HG02840 (cell line): ENCODE measurements at regions not wholly inside any gene's neighbourhood (a gene's known extent, or its start where the extent isn't known, plus 50 kb on each side); places are given as distances from the start of the nearest gene placed in this dataset.

ENCODE experiments used
- ATAC-seq: cut with Tn5 transposase; IDR thresholded peaks from one replicate; pipeline ENCODE4 v1.9.1; 2021; ENCODE audit warnings: mild to moderate bottlenecking, moderate library complexity, moderate number of reproducible peaks; ENCODE audit not compliant: unreplicated experiment, low FRiP score

DNA sequence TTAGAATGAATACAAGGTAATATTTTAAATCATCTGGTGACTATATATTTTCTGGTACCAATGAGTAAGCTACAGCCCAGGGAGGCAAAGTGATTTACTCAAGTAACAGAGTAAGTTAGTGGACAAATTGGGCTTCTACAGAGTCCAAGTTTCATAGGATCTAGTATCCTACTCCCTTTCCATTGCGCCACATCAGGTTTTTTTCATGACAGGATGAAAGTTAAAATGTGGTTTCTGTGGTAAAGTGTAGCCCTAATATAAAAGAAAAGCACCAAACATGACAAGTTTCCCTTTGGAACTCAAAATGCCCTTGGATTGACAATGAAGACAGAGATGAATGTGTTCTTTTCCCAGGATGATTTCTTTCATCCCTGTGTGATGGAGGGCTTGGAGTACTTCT is 350.8 kb upstream of the ZNF385D start:
- no peak for ATAC-seq

DNA sequence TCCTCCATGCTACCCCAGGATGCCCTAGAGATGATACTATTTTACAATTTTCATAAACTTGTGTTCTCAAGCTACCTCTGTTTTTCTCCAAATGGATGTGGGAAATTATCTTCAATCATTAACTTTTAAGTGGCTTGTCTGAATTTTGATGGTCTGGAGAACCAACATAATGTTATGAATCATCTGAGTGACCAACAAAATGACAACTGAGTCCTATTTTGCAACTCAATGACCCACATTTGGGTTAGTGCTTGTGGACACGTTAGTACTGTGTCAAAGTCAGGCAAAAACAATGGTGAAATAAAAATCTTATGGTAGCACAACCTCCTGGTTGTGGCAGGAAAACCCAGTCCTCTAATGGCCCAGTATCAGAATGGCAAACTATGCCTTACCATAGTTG is 352.4 kb upstream of the ZNF385D start:
- no peak for ATAC-seq

DNA sequence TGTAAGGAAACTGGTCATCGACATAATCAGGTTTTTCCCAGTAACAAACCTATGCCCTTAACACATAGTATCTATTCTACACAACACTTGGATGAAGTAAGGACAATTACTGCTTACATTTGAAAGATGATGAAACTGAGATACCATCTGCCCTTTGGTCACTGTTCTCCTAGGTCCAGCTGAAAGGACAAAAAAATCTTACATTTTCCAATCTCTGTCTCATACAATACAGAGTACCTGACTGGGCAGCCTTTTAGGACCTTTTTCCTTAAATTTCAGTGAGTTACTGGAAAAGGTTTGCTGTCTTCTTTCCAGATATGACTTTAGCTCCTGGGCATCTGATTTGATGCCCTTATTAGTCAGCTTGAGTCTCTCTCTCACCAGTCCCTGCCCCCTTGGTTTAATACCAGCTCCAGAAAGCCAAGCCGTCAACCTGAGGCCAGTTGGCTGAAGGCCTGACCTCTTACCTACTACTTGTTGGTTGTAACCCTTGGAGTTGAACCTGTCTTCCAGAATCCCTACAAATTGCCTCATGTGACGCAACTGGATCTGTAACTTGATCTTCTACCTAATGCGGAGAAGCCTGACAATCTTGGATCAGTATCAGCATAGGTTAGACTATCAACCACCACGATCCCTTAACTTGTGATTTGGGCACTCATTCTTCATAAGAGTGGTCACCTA is 355.3 kb upstream of the ZNF385D start:
- no peak for ATAC-seq

DNA sequence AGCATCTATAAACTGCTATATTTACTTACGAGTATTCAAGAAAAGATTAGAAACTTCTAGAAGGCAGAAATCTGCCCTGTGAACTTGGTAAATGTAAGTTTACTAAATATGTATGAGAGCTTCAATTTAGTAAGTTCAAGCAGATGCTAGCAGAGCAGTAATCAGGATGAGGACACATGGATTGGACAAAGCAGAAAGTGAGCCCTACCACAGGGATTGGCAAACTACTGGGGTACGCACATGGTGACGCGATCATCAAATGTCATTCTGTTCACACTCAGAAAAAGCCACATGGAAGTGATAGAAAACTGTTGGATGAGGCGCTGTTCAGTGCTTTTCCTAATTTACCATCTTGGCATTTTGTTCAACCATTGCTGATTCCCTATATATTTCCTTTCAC is 360.2 kb upstream of the ZNF385D start:
- ATAC-seq: no peak

DNA sequence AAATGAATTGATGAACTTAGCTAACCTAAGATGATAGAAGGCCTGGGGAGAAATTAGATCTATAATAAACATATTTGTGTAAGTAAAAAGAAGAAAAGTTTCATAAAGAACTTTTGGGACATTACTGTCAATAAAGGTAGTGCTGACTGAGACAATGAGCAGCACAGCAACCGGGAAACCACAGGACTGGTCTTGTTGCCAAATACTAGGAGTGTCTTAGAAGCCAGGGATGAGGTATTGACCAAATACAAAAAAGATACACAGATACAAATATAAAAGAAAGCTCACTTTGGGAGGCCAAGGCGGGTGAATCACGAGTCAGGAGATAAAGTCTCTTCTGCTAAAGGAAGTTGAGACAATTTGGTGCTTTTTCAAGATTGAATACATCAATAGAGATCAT is 362.4 kb upstream of the ZNF385D start:
- ATAC-seq: no peak

DNA sequence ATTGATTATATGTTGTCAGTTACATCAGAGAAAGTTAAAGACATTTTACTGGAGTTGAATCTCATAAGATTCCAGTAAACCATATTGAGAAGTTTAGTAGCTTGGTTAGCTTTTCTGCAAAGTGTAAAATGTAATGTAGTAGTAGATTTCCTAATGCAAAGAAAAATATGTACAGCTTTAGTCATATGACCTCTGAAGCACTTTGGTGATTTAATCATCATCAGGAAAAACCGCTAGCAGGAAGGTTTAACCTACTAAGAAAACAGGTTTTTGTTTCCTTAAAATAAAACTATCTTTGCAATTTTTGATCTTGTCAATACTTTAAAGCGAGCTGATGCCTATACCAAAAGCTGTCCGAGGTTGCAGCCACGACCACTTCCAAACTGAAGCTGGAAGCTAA is 364.6 kb upstream of the ZNF385D start:
- no peak for ATAC-seq

DNA sequence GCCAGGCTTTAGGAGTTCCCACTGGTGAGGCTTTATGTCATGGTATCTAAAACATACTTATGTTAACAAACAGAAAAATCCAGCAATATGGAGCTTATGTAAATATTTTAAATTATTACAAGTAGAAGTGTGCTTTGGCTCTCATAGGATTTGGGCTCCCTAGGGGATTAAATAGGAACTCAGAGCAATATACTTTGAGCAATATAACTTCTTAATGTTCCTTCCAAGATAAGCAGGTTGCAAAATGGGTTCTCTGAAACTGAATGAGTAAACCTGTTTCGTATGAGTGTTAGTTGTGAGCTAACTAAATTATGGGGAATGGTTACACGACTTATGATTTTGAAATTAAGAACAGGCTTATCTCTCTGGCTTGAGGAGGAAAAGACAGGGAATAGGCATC is 366.1 kb upstream of the ZNF385D start:
- ATAC-seq: no peak

DNA sequence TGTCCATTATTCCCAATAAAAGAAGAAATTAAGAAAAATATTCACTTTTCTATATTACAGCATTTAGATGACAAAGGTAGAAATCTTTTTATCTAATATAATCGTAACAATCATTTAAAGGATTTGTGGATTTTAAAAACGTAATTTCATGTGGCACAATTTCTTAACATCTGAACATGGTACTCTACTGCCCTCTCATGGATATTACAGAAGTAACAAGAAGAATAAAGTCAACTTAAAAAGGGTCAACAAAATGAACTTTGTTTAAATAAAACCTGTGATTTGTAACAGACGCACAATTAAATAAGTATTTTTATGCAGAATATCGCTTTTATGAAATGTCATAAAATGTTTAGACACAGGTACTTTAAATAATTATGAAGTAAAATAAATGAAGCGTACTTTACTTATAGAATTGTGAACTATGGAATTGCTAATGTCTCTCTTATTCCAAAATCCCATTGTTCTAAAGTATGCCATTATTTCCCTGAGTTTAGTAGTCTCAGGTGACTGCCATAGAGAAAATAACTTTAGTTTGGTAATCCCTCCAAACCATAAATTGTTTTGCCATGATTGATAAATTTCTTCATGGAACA is 366.8 kb upstream of the ZNF385D start:
- no peak for ATAC-seq

DNA sequence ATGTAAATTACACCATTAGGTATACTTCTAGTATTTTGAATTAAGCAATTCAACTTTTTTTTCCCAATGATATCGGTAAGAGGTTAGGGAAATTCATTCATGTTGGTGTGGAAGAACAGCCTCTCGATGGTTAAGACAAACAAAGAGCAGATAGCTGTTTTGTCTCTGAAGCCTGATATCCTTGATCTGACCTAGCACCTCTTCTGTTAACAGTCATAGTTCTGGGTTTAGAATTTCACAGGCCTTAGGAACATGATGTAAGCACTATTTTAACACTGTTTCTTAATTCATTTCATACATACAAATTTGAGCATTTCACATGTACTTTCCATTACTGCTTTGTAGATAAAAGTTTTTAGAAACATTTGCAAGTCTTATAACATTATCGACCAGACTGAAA is 367.5 kb upstream of the ZNF385D start:
- no peak for ATAC-seq

DNA sequence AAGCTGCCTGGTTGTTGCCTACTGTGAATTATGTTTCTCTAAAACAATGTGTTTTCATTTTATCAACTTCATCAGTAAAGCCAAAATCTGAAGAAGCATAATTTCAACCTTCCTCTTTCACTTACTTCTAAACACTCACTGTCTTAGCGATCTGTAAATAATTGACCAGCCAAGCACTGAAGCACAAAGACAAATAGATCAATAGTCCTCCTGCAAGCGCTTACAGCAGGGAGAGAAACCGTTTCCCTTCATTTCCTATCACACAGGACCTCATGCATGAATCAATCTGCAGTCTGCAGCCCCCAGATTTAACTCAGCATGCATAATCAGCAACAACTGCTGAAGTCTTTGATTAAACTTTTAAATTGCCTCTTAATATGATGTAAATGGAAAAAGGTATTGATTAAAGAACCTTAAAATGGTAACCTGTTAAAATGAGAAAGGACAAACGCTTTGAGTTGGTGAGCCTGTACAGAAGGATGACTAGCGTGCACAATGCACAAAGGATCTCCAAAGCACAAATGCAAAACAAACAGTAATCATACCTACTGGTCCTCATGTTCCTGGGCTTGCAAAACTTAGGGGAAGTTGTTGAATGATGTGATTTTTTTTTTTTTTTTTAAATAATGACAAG is 370.2 kb upstream of the ZNF385D start:
- peak; percentile 78 for ATAC-seq

DNA sequence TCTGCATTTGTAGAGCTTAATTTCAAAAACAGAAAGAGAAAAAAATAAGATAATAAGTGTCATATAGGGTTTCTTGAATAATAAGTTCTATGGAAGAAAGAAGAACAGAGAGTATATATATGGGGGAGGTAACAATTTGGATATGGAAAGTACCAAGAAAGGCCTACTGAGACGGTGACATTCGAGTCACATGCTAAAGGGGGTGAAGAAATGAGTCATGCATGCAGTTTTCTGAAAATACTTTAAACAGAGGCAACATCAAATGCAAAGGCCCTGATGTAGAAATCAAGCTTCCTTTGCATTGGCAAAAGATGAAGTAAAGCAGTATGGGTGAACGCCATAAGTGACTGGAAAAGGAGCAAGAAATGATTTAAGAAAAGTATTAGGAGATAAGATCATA is 371.6 kb upstream of the ZNF385D start:
- ATAC-seq: peak; percentile 73

DNA sequence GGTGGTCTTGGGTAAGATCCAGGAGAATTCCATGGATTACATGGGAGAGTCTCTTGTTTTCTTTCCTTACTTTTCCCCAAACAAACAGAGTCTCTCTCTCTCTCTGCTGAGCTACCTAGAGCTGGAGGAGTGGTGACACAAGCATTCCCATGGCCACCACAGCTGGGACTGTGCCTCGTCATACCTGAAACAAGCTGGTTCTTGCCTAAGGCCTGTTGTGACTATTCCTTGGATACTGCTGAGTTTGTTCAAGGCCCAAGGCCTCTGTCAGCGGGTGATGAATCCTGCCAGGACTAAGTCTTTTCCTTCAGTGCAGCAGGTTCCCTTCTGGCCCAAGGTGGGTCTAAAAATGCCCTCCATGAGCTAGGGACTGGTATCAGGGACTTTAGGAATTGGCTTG is 378.1 kb upstream of the ZNF385D start:
- no peak for ATAC-seq

DNA sequence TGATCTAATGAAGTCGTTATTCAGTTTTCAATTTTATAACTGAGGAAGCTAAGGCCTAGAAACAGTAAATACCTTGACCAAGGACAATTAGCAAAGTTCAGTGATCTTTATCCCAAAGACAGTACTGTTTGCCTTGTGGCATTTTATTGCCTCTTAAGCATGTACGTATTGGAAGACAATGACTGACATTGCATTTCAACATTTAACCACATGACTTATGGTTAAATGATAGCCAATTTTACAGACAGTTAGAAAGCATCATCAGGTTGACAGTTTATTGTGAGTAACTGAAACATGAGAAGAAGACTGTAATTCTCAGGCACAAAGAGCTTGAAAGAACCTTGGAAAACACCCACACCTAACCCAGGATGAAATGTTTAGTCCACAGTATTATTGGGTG is 390.8 kb upstream of the ZNF385D start:
- no peak for ATAC-seq

DNA sequence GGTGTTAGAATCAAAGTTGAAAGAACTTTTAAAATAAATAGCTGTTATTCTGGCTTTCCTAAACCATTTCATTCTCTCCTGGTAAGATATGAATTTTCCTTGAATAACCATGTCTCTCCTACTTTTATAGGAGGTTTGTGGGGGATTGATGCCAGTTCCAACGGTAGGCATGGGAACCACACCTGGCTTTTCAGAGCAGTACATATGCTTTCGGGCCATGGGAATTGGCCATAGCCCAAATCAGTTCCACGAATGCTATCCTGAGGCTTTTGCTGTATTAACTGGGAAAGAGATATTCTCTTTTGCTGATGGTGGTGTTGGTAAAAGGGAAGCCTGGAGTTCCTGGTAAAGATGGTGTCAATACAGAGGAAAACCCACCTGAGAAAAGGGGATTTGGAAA is 396.2 kb upstream of the ZNF385D start:
- ATAC-seq: no peak

DNA sequence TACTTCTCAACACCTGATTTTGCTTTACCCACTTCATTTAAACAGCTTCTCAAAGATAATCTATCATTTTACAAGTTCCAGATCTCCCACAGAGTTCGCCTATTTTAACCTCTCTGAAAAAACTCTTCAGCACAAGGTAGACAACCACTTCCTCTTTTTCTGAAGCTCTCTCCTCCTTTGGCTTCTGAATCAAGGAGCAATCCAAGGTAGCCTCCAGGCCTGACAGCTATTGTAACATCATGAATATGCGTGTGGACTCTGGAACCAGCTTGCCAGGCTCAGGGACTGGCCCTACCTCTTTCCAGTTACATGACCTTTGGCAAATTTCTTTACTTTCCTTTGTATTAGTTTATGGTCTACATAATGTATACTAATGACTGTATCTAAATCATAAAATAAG is 405.9 kb upstream of the ZNF385D start:
- ATAC-seq: no peak

DNA sequence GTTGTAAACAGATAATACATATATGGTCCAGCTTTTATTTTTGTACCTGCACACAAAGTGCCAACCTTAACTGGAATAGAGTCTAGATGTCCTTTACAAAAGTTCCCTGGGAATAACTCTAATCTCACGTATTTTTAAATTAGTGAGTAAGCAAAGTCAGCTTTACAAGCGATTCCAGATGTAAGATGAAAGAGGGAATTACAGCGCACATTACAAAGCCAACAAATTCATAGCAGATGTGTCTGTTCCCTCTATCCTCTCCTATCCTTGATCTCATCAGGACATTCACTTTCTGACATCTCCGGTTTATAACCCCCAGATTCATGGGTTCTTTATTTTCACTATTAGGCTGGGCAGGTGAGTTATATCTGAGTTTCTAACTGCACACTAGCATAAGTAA is 406.8 kb upstream of the ZNF385D start:
- no peak for ATAC-seq

DNA sequence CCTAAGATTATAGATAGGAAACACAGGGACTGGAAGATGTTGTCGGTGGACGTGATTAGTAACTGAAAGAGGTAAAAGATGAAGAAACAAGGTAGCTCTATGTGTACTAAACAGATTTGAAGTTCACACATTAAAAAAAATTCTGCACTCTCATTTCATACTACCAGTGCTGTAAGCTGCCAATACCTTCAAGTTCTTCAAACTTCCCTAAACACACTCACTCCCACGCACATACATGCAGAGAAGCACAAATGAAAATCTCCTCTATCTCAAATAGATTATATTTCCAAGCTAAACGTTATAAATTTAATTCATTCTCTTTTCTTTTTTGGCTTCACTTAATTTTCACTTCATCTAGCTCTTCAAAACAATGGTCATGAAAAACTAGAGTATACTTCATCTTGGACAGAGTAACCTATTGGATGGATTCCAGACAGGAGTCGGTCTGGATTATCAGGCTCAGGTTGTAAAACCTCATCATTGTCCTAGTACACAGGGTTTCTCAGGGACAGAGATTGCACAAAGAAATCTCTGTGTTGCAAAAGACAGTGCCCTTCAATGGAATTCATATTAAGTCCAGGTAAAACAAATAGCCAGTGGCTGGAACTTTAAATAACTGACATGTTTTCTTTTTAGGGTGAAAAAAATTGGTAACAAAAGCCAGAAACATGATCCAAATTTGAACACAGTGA is 408.1 kb upstream of the ZNF385D start:
- no peak for ATAC-seq

DNA sequence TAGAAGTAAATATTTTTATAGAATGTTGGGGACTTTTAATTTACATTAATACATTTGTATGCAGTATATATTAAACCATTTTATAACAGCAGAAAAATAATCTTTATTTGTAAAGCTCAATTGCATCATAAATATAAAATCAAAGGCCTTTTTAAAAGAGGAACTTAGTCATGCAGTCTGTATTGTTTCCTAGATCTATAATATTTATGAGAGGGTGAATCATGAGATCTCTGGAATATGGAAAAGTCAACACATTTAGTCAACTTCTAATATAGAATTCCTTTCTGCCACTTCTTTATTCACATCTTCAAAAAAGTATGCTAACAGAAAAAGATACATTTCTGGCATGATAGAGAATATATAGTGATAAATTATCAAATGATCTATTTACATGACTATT is 410.3 kb upstream of the ZNF385D start:
- no peak for ATAC-seq

DNA sequence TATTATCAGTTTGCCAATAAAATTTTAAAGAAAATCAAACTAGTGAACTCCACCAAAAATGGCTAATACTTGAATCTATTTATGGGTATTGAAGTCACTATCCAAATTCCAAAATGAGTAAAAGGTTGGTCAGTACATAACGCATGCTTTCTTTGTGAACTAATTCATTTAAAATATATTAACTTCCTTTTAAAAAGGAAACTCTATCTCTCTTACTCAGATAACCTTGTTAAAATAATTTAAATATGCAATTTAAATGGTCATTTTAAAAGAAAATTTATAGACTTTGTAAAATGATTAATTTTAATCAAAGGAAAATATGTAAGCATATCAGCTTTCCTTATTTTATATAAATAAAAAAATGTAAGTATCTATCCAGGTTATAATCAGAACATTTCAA is 419.4 kb upstream of the ZNF385D start:
- ATAC-seq: no peak

DNA sequence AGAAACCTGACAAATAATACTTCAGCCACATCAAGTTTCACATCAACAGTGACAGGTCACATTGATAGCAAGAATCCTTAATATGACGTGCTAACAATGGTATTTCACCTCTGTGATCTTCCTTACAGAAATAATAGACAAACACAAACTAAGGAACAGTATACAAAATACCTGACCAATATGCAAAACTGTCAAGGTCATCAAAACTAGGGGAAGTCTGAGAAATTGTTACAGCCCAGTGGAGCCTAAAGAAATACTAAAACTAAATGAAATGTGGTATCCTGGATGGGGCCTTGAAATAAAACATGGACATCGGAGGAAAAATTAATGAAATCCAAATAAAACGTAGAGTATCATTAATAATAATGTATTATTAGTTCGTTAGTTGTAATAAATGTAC is 422.0 kb upstream of the ZNF385D start:
- ATAC-seq: no peak

DNA sequence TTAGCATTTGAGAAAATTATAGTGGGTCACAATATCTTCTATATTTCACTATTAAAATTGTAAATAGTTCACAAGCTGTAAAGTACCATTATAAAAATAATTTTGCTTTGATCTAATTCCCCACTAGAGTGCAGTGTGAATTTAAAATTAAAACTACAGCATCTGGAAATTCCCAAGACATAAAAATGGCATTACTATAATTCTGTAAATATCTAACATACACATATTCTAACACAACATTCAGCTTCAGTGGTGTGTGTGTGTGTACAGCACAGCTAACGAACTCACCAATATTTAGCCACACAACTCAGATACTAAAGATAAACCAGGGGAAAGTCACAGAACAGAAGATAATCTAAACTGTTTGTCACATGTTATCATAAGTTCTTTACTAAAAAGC is 424.9 kb upstream of the ZNF385D start:
- no peak for ATAC-seq

DNA sequence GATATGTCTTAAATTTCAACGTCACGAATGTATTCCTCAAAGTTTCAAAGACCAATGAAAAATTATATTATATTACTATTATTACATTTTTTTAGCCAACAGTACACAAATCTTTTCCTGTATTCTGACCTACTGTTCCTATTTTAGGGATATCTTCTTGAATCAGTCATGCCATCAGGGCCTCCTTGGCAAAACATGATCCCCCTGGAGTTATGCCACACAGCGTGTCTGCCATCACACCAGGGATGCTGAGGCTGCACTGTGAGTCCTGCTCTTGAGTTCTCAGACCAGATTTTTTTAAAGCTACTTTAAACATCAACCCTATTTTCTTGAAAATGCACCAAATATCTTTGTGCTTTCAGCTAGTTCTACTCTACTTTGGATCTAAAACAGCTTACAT is 425.9 kb upstream of the ZNF385D start:
- no peak for ATAC-seq
